GM18507 (cell line): ENCODE measurements at regions not wholly inside any gene's neighbourhood (a gene's known extent, or its start where the extent isn't known, plus 50 kb on each side); places are given as distances from the start of the nearest gene placed in this dataset.

ENCODE experiments used
- DNase-seq: peaks from one replicate; pipeline ENCODE4 v3.0.0; 2011; ENCODE audit warnings: low read depth; ENCODE audit not compliant: insufficient read length; ENCODE audit errors: extremely low spot score
- FAIRE-seq: peaks from 2 replicates; lab custom pipeline; 2011; peaks lifted over from hg19 to GRCh38; lab: Jason Lieb, UNC

- FAIRE-seq (no peak), DNase-seq (no peak)
Observed at GRCh38 chr5:115072266-115073064, 97.2 kb downstream of the TRIM36 start.

- DNase-seq (no peak), FAIRE-seq (no peak)
Observed at GRCh38 chr5:115070737-115071136, 99.0 kb downstream of the TRIM36 start.

GRCh38 chr5:115069087-115069968 lies 100.4 kb downstream of the TRIM36 start:
- DNase-seq: no peak
- FAIRE-seq: peak; percentile 18

GRCh38 chr5:115068239-115069086 lies 101.2 kb downstream of the TRIM36 start:
- FAIRE-seq (peak; percentile 80), DNase-seq (no peak)

GRCh38 chr5:115064380-115064779 lies 105.3 kb downstream of the TRIM36 start:
- DNase-seq (no peak), FAIRE-seq (no peak)

GRCh38 chr5:115054387-115054951 lies 115.2 kb downstream of the TRIM36 start:
- FAIRE-seq (no peak), DNase-seq (no peak)

- no peak for FAIRE-seq
- DNase-seq: no peak
Observed at GRCh38 chr5:115052948-115053347, 116.8 kb downstream of the TRIM36 start.

GRCh38 chr5:115050866-115051265 lies 118.8 kb downstream of the TRIM36 start:
- FAIRE-seq: no peak
- no peak for DNase-seq

- DNase-seq: no peak
- no peak for FAIRE-seq
Observed at GRCh38 chr5:115033861-115034260, 135.8 kb downstream of the TRIM36 start.

- no peak for DNase-seq
- FAIRE-seq: no peak
Observed at GRCh38 chr5:115028557-115028956, 141.2 kb downstream of the TRIM36 start.

GRCh38 chr5:115024922-115025321 lies 144.8 kb downstream of the TRIM36 start:
- FAIRE-seq: no peak
- no peak for DNase-seq

GRCh38 chr5:115022303-115022702 lies 147.4 kb downstream of the TRIM36 start:
- no peak for DNase-seq
- FAIRE-seq: no peak

- no peak for FAIRE-seq
- no peak for DNase-seq
Observed at GRCh38 chr5:115016646-115017045, 153.1 kb downstream of the TRIM36 start.

GRCh38 chr5:114999176-114999575 lies 170.5 kb downstream of the TRIM36 start:
- FAIRE-seq (no peak), DNase-seq (no peak)

GRCh38 chr5:114989512-114989911 lies 180.2 kb downstream of the TRIM36 start:
- DNase-seq: no peak
- FAIRE-seq: no peak

- DNase-seq (no peak), FAIRE-seq (no peak)
Observed at GRCh38 chr5:114988096-114988495, 181.6 kb downstream of the TRIM36 start.

- no peak for DNase-seq
- no peak for FAIRE-seq
Observed at GRCh38 chr5:114984796-114985195, 184.9 kb downstream of the TRIM36 start.

- no peak for FAIRE-seq
- DNase-seq: no peak
Observed at GRCh38 chr5:114981111-114981510, 188.6 kb downstream of the TRIM36 start.

- FAIRE-seq: no peak
Observed at GRCh38 chr5:114977979-114978573, 191.6 kb downstream of the TRIM36 start.

More at GRCh38 chr5:114977979-114978573, 191.6 kb downstream of the TRIM36 start:
- no peak for DNase-seq
